GM19043 (cell line): ENCODE measurements at regions not wholly inside any gene's neighbourhood (a gene's known extent, or its start where the extent isn't known, plus 50 kb on each side); places are given as distances from the start of the nearest gene placed in this dataset.
"Not testable (repeated sequence)": the region's sequence is repeated elsewhere in the genome, so short reads cannot be mapped to it uniquely, and the experiment has no call there.

Experiments used
- ATAC-seq: cut with Tn5 transposase; IDR thresholded peaks from one replicate; pipeline ENCODE4 v1.9.1; 2021; ENCODE audit warnings: low read depth; ENCODE audit not compliant: unreplicated experiment

- no peak for ATAC-seq
Measured at GRCh38 chr9:24731754-24732153, 186.1 kb upstream of the IZUMO3 start.

DNA sequence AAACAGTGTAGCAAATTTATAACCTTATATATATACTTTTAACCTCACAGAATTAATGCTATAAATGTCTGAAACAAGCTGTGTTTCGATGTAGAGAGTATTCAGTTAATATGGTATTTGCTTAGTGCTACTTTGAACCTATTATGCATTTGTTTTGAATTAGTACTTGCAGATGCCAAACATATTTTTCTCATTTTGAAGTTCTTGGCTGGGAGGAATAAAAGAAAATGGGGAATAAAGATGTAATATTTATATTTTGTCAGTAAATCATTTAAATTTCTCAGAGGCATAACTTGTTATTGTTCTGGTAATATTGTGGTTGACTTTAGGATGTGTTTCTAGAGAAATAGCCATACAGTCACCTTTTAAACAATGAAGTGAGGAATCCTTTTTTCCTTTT lies 175.9 kb upstream of the IZUMO3 start:
- ATAC-seq = no peak

DNA sequence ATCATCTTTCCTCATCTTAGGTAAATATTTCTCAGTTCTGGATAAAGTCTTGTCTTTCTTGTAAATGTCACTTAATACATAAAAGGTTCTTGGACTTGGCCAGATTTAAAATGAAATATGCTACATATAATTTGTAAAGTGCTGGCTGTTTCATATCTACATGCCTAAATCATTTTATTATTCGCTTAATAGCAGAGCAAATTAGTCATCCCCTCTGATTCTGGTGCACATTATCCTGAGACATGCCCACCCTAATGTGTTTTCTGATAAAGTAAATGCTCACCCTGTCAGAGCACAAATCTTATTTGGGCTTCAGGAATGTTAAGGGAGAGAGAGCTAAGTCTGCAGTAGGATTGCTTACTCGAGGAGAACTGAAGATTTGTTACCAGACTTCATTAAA lies 166.5 kb upstream of the IZUMO3 start:
- ATAC-seq = no peak

DNA sequence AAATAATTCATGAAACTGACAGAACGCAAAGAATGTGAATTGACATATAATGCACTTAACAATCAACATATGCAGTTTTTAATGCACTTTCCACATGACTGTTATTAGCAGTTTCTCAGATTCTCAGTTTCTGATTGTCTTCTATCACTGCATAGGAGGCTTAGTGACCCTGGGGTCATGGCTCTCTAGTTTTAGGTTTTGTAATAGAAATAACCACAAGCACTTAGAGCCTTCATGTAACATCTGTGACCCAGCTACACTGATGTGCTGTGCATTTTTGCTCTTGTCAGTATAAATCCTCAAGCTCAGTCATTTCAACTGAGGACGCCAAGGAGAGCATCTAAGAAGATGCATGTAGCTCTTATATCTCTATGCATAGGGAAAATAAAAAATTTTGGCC lies 163.1 kb upstream of the IZUMO3 start:
- no peak for ATAC-seq

DNA sequence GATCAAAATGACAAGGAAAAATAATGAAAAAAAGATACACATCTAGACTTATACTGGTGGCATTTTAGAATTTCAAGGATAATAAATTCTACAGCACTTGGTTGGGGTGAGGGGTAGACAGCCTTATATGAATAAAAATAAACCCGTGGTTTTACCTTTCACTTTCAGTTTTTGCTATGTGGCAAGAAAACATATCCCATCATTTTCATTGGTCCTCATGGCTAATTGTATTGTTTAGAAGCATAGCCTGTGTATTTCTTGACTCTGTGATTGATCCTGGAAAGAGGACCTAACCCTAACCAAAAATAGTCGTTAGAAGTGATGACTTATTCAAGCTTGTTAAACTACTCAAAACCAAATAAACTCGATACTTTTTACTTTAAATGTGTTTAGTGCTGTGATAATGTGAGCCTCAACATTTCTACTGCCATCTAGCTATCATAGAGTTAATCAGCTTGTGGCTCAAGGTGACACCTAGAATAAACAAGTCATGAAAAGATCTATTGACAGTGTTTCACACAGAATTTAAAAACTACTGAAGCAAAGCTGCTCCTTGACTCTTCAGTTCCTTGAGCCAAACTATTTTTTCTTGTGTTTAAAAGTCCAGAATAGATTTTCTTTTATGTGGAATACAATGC lies 153.3 kb upstream of the IZUMO3 start:
- no peak for ATAC-seq

DNA sequence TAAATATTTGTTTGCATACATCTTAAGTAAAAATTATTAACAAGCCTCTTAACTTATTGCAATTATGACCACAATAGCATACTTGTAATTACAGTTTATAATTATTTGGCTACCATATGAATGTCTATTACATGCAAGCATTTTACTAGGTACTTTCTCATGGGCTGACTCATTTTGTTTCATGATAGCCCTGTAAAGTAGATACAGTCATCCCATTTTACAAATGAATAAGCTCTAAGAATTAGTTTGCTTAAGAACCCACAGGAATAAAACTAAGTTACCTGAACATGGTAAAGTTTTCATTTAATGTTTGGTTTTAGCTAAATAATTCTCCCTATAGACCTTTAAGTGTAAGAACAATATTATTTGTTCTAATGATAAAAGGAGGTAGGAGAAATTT lies 126.6 kb upstream of the IZUMO3 start:
- no peak for ATAC-seq

DNA sequence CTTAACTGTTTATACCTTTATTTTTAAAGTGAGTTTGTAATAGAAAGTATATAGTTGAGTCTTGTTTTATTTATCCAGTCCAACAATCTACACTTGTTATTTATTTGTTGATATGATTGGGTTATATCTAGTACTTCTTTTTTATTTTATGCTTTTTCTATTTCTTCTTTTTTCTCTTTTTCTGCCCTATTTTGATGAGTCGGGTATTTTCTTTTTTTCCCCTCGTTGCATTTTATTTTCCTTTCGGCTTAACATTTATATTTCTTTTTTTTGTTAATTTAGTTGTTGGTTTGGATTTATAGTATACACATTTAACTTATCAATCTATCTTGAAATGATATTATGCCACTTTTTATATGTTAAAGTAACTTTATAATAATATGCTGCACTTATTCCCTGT lies 111.7 kb upstream of the IZUMO3 start:
- ATAC-seq = no peak

- no peak for ATAC-seq
Measured at GRCh38 chr9:24652181-24652580, 106.5 kb upstream of the IZUMO3 start.

GRCh38 chr9:24628809-24629208 lies 83.1 kb upstream of the IZUMO3 start:
- not testable (repeated sequence) for ATAC-seq

DNA sequence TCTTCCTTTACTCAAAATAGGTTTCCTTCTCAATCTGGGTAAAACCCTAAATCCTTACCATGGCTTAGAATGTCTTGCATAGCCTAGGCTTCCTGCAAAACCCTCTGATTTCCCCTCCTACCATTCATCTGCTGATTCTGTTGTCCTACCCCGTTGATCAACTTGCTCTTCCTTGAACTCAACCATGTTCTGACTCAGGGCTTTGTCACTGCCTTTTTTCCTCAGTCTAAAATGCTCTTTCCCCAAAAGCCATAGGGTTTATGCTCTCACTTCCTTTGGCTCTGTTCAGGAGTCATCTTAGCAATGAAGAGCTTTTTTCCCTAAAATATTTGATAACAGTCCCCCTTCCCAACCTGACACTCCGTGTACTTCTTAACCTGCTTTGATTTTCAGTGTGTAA lies 79.4 kb upstream of the IZUMO3 start:
- ATAC-seq = no peak

DNA sequence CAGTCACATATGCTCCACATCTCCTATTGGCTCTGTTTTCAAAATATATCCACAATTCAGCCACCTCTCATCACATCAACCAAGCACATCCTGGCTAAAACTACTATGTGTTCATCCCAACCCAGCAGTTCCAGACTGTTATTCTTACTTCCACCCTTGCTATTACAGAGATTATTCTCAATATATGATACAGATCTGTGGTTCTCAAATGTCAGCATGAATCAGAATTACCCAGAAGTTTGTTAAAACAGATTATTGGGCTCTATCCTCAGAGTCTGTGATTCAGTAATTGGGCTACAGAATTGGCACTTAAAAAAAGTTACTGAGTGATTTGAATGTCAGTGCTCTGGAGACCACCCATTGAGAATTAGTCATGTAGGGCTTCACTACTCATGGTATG lies 78.8 kb upstream of the IZUMO3 start:
- ATAC-seq = no peak

DNA sequence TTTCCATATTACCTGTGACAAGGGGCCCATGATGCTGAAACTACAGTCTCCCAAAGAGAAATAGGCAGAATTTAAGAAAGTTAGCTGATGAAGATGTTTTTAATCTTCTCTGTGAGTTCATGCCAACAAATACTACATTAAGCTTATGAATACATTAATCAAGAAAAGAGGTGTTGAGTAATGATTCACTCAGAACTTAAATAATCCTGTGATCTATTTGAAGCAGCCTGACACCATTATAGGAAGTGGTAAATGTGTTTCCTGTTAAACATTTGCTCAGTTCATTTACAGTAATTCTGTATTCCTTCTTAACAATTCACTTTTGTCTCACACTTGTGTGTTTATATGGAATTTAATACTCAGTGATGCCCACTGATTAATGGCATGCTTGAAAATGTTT lies 75.0 kb upstream of the IZUMO3 start:
- ATAC-seq = no peak

- no peak for ATAC-seq
Measured at GRCh38 chr9:24616863-24617262, 71.2 kb upstream of the IZUMO3 start.

DNA sequence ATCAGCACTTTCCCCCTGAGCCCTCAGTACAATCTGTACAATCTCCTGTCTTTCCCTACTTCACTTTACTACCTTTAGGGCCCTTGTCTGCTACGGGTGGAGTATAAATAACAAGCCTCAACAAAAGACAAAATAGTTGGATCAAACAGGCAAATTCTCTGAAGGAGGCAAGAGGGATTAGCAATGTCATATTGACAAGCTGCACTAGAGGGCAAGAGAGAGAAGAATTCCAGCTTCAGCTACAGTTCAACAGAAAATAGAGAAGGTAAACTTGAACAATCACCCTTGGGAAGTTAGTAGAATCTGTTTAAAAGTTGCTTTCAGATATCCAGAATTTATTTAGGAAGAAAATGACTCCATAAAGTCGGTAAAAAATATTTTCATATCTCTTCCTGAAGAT lies 68.4 kb upstream of the IZUMO3 start:
- no peak for ATAC-seq

GRCh38 chr9:24608599-24608998 lies 62.9 kb upstream of the IZUMO3 start:
- ATAC-seq = no peak

DNA sequence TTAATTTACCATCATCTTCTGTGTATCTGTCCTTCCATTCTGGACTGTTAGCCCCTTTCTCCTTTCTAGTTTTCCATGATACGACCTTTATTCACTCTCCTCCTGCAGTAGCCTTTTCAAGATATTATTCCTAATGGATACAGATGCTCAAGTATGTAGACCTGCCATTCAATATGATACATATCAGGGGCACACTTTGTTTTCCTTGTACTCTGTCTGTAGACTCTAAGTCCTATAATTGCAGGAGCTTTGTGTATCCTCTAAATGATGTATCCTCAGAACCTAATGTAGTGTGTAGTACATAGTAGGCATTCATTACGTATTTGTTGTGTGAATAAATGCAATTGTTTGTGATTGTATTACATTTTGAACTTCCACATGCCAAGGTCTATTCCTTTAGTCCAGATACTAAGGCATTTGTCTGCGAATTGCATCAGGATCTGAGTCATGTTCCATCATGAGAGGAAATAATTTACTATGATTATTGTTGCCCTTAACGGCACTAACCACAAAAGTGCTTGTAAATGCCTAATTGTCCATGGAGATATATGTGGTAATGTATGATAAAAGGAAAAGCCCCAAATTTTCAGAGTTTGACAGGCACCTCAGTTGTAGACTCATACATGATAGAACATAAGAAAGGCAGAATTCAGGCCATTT lies 57.1 kb upstream of the IZUMO3 start:
- no peak for ATAC-seq
